HepG2 (cell line): ENCODE measurements at regions not wholly inside any gene's neighbourhood (a gene's known extent, or its start where the extent isn't known, plus 50 kb on each side); places are given as distances from the start of the nearest gene placed in this dataset.

Experiments
- ATAC-seq: fragments of 200-7000 bp; cut with Tn5 transposase; 3 replicates; pipeline ENCODE4 v1.9.1; 2020; ENCODE audit warnings: mild to moderate bottlenecking, moderate library complexity
- BruUV-seq: library from RNA; stranded (reverse); fragments of 400-500 nt; replicated peaks from 2 replicates; lab custom pipeline; 2021; lab: Mats Ljungman, UMichigan
- CTCF ChIA-PET: fragments of 300-600 bp; formaldehyde crosslinking; extraction: SDS; loops from one replicate; lab custom pipeline; 2021; ENCODE audit warnings: low total read pairs, inconsistent platforms, low intra/inter-chr PET ratio; lab: Yijun Ruan, JAX
- POLR2A ChIA-PET: fragments of 350-600 bp; sonication (Branson Sonifier 250); formaldehyde crosslinking; loops from one replicate; lab custom pipeline; 2020; ENCODE audit warnings: antibody characterized with exemption, inconsistent platforms; lab: Yijun Ruan, JAX
- DNase-seq: peaks from one replicate; pipeline ENCODE4 v3.0.0-alpha.2; 2015; ENCODE audit warnings: low spot score
- FAIRE-seq: peaks from 3 replicates; lab custom pipeline; 2011; peaks lifted over from hg19 to GRCh38; lab: Jason Lieb, UNC
- H2AFZ ChIP-seq: one replicate; pipeline ENCODE4 v1.6.1; 2011; ENCODE audit warnings: low read length, inconsistent platforms
- H3K27ac ChIP-seq: fragments of 300-600 bp; 3 replicates; pipeline ENCODE4 v1.8.0; 2011; ENCODE audit warnings: mixed run types, mild to moderate bottlenecking, mixed read lengths, low read length, inconsistent platforms; ENCODE audit not compliant: insufficient read depth; ENCODE audit errors: extremely low read length
- H3K27me3 ChIP-seq, 2 experiments: fragments of 200-600 bp in 1 of 2; 2 replicates in 1 of 2; 3 replicates in 1 of 2; pipeline versions ENCODE4 v1.6.0 to v1.8.0; 2011; ENCODE audit warnings: low read length in 2 of 2, mild to moderate bottlenecking in 2 of 2, moderate library complexity in 2 of 2, inconsistent platforms in 1 of 2; ENCODE audit not compliant: insufficient read depth in 2 of 2, control insufficient read depth in 1 of 2
- H3K36me3 ChIP-seq, 2 experiments: fragments of 200-600 bp in 1 of 2; replicated peaks in 1 of 2; 2 replicates in 1 of 2; 3 replicates in 1 of 2; pipeline versions ENCODE4 v1.5.1 to v1.8.0; 2011; ENCODE audit warnings: low read length in 2 of 2, inconsistent platforms in 1 of 2; ENCODE audit not compliant: insufficient read depth in 2 of 2, control insufficient read depth in 1 of 2
- H3K4me1 ChIP-seq: 2 replicates; pipeline ENCODE4 v1.5.1; 2012; ENCODE audit warnings: low read length, inconsistent platforms; ENCODE audit not compliant: insufficient read depth
- H3K4me2 ChIP-seq: 2 replicates; pipeline ENCODE4 v1.6.0; 2011; ENCODE audit warnings: low read depth, low read length, inconsistent platforms
- H3K4me3 ChIP-seq, 3 experiments: fragments of 200-600 bp in 1 of 3; sonication (generic), shearing (Covaris generic) in 1 of 3; replicated peaks in 1 of 3; 2 replicates each; pipeline ENCODE4 v1.5.1; 2011 to 2016; ENCODE audit warnings: low read length in 3 of 3, inconsistent platforms in 2 of 3, low read depth in 2 of 3, mild to moderate bottlenecking in 2 of 3, control low read depth in 1 of 3, mixed read lengths in 1 of 3; ENCODE audit not compliant: insufficient read depth in 1 of 3
- H3K79me2 ChIP-seq: one replicate; pipeline ENCODE4 v1.6.1; 2011; ENCODE audit warnings: low read length, inconsistent platforms; ENCODE audit not compliant: insufficient read depth
- H3K9ac ChIP-seq: 2 replicates; pipeline ENCODE4 v1.6.0; 2011; ENCODE audit warnings: mild to moderate bottlenecking, low read depth, low read length, inconsistent platforms; ENCODE audit not compliant: insufficient read depth
- H3K9me3 ChIP-seq: 2 replicates; pipeline ENCODE4 v1.5.1; 2012; ENCODE audit warnings: mild to moderate bottlenecking, low read length
- H4K20me1 ChIP-seq: 2 replicates; pipeline ENCODE4 v1.6.0; 2011; ENCODE audit warnings: inconsistent platforms, mild to moderate bottlenecking, low read length, moderate library complexity; ENCODE audit not compliant: insufficient read depth
- AKNA ChIP-seq: sonication (generic); formaldehyde crosslinking; IDR thresholded peaks from 2 replicates; pipeline ENCODE4 v1.4.0; 2020; ENCODE audit warnings: missing genetic modification reagents, borderline replicate concordance
- FOXK1 ChIP-seq: sonication (generic); formaldehyde crosslinking; IDR thresholded peaks from 2 replicates; pipeline ENCODE4 v1.4.0; 2020; ENCODE audit warnings: low read depth, missing genetic modification reagents, borderline replicate concordance
- GATAD2A ChIP-seq: IDR thresholded peaks from 2 replicates; pipeline ENCODE4 v1.6.1; 2016
- PBX2 ChIP-seq: IDR thresholded peaks from 2 replicates; pipeline ENCODE4 v1.6.1; 2016; ENCODE audit warnings: control low read depth
- RNF219 ChIP-seq: sonication (generic); formaldehyde crosslinking; IDR thresholded peaks from 2 replicates; pipeline ENCODE4 v1.5.0; 2020; ENCODE audit warnings: mild to moderate bottlenecking, missing genetic modification reagents
- TBL1XR1 ChIP-seq: fragments of 150-350 bp; IDR thresholded peaks from 2 replicates; pipeline ENCODE4 v1.6.1; 2014; ENCODE audit warnings: borderline replicate concordance, low read length; ENCODE audit not compliant: partially characterized antibody
- TSC22D2 ChIP-seq: sonication (generic); formaldehyde crosslinking; IDR thresholded peaks from 2 replicates; pipeline ENCODE4 v1.5.1; 2020; ENCODE audit warnings: missing genetic modification reagents, mild to moderate bottlenecking, borderline replicate concordance
- ZBTB1 ChIP-seq: sonication (generic); formaldehyde crosslinking; IDR thresholded peaks from 2 replicates; pipeline ENCODE4 v1.4.0; 2020; ENCODE audit warnings: missing genetic modification reagents, borderline replicate concordance
- ZFP62 ChIP-seq: sonication (generic); formaldehyde crosslinking; IDR thresholded peaks from 2 replicates; pipeline ENCODE4 v1.4.0; 2020; ENCODE audit warnings: missing genetic modification reagents
- ZKSCAN8 ChIP-seq: IDR thresholded peaks from 2 replicates; pipeline ENCODE4 v1.6.1; 2016; ENCODE audit warnings: borderline replicate concordance, missing genetic modification reagents, missing compliant biosample characterization
- ZNF33A ChIP-seq: sonication (generic); formaldehyde crosslinking; IDR thresholded peaks from 2 replicates; pipeline ENCODE4 v1.5.1; 2020; ENCODE audit warnings: missing genetic modification reagents, mild to moderate bottlenecking, moderate library complexity, borderline replicate concordance
- ZNF414 ChIP-seq: sonication (generic); formaldehyde crosslinking; IDR thresholded peaks from 2 replicates; pipeline ENCODE4 v1.5.0; 2020; ENCODE audit warnings: missing genetic modification reagents
- ZNF574 ChIP-seq: sonication (generic); formaldehyde crosslinking; IDR thresholded peaks from 2 replicates; pipeline ENCODE4 v1.4.0; 2020; ENCODE audit warnings: missing genetic modification reagents
- WGBS: methylation state at CpG from one replicate; pipeline ENCODE4 v1.1.6; 2017; ENCODE audit warnings: low lambda C conversion rate; 5-methylcytosine and 5-hydroxymethylcytosine counted together
- in situ Hi-C: cut with HindIII; loops from 2 replicates; pipeline ENCODE4 v1.10.0; 2017; ENCODE audit warnings: low pct_unique_long_range_greater_than_20kb; ENCODE audit not compliant: extremely low pct_ligation_motif_present
- intact Hi-C: fragments of 100-400 bp; cut with micrococcal nuclease; formaldehyde crosslinking; loops from one replicate; pipeline ENCODE4 v1.10.0; 2022; ENCODE audit not compliant: unreplicated experiment

GRCh38 chr4:54902271-54902670, 223.1 kb downstream of the KDR start:
- BruUV-seq, result no TSS peak
- DNase-seq (no peak), ATAC-seq (no peak), FAIRE-seq (no peak)
- intact Hi-C loops (no loop called here), in situ Hi-C loops (no loop called here)
- WGBS, result 0% methylated on average over 1 of the region's 1 CpG
- Histone ChIP-seq H3K9ac (no peak overlapping the region), H3K9me3 (peaks cover 4% of the 10 kb centered on the region; the same call in 1 of the 2 replicates), H3K4me2 (no peak overlapping the region), H4K20me1 (no peaks in the 10 kb centered on the region), H3K36me3 (no peaks in the 10 kb centered on the region), H3K27me3 (no peaks in the 10 kb centered on the region), H3K4me3 (no peak overlapping the region), H3K4me1 (no peaks in the 10 kb centered on the region), H2AFZ (no peak overlapping the region), H3K27ac (no peak overlapping the region), H3K79me2 (no peaks in the 10 kb centered on the region)
- CTCF ChIA-PET, result no interaction called here
- POLR2A ChIA-PET, result no interaction called here
- no peak for TF ChIP-seq ZKSCAN8 (CRISPR knock-in tag)
- no peak for TF ChIP-seq AKNA (CRISPR knock-in tag)
- no peak for TF ChIP-seq RNF219 (CRISPR knock-in tag)
- TF ChIP-seq GATAD2A, result no peak
- no peak for TF ChIP-seq ZNF574 (CRISPR knock-in tag)
- TF ChIP-seq TBL1XR1, result no peak
- no peak for TF ChIP-seq PBX2 (CRISPR knock-in tag)
- TF ChIP-seq ZNF33A, result no peak
- TF ChIP-seq ZNF414 (CRISPR knock-in tag), result no peak
- no peak for TF ChIP-seq FOXK1 (CRISPR knock-in tag)
- TF ChIP-seq TSC22D2 (CRISPR knock-in tag), result no peak
- no peak for TF ChIP-seq ZBTB1 (CRISPR knock-in tag)
- no peak for TF ChIP-seq ZFP62 (CRISPR knock-in tag)
